Jurkat, Clone E6-1 (cell line): ENCODE measurements at regions not wholly inside any gene's neighbourhood (a gene's known extent, or its start where the extent isn't known, plus 50 kb on each side); places are given as distances from the start of the nearest gene placed in this dataset.

Experiments
- DNase-seq: peaks from one replicate; pipeline ENCODE4 v3.0.0-alpha.2; 2011; ENCODE audit warnings: low read depth, low spot score
- H3K4me3 ChIP-seq: 2 replicates; pipeline ENCODE4 v1.5.1; 2011; ENCODE audit warnings: mild to moderate bottlenecking, low read length, control low read depth, moderate library complexity

- no peak for DNase-seq
- no peak overlapping the region for H3K4me3 ChIP-seq
These were observed 117.5 kb upstream of the UBASH3B start for GRCh38 chr11:122538060-122538459.

GRCh38 chr11:122524898-122525297 lies 130.6 kb upstream of the UBASH3B start:
- no peak for DNase-seq
- H3K4me3 ChIP-seq: no peak overlapping the region

GRCh38 chr11:122523846-122524805 lies 131.4 kb upstream of the UBASH3B start:
- H3K4me3 ChIP-seq: no peak overlapping the region
- no peak for DNase-seq

GRCh38 chr11:122521626-122522025 lies 133.9 kb upstream of the UBASH3B start:
- H3K4me3 ChIP-seq: no peak overlapping the region

GRCh38 chr11:122517403-122518379 lies 137.8 kb upstream of the UBASH3B start:
- no peak overlapping the region for H3K4me3 ChIP-seq
- no peak for DNase-seq

More at GRCh38 chr11:122521626-122522025, 133.9 kb upstream of the UBASH3B start:
- DNase-seq: no peak

GRCh38 chr11:122516686-122517085 lies 138.8 kb upstream of the UBASH3B start:
- H3K4me3 ChIP-seq: no peak overlapping the region
- DNase-seq: no peak

- H3K4me3 ChIP-seq: no peak overlapping the region
- DNase-seq: no peak
These were observed 141.5 kb upstream of the UBASH3B start for GRCh38 chr11:122513997-122514396.

- H3K4me3 ChIP-seq: no peak overlapping the region
- no peak for DNase-seq
These were observed 142.2 kb upstream of the UBASH3B start for GRCh38 chr11:122513328-122513727.

- no peak overlapping the region for H3K4me3 ChIP-seq
- DNase-seq: no peak
These were observed 142.8 kb upstream of the UBASH3B start for GRCh38 chr11:122512688-122513087.

- no peak for DNase-seq
- H3K4me3 ChIP-seq: no peak overlapping the region
These were observed 145.6 kb upstream of the UBASH3B start for GRCh38 chr11:122509899-122510298.

- H3K4me3 ChIP-seq: no peak overlapping the region
- DNase-seq: no peak
These were observed 146.4 kb upstream of the UBASH3B start for GRCh38 chr11:122509091-122509490.

GRCh38 chr11:122505304-122506006 lies 150.1 kb upstream of the UBASH3B start:
- DNase-seq: peak; percentile 24
- no peak overlapping the region for H3K4me3 ChIP-seq

GRCh38 chr11:122494221-122494620 lies 161.3 kb upstream of the UBASH3B start:
- no peak overlapping the region for H3K4me3 ChIP-seq
- no peak for DNase-seq

GRCh38 chr11:122491509-122491908 lies 164.0 kb upstream of the UBASH3B start:
- no peak overlapping the region for H3K4me3 ChIP-seq
- DNase-seq: peak; percentile 18

- no peak for DNase-seq
- no peak overlapping the region for H3K4me3 ChIP-seq
These were observed 166.4 kb upstream of the UBASH3B start for GRCh38 chr11:122488892-122489706.

- H3K4me3 ChIP-seq: no peak overlapping the region
- DNase-seq: no peak
These were observed 167.9 kb upstream of the UBASH3B start for GRCh38 chr11:122487669-122488068.

GRCh38 chr11:122486793-122487495 lies 168.6 kb upstream of the UBASH3B start:
- peak; percentile 7 for DNase-seq
- no peak overlapping the region for H3K4me3 ChIP-seq

- H3K4me3 ChIP-seq: no peak overlapping the region
- no peak for DNase-seq
These were observed 176.5 kb upstream of the UBASH3B start for GRCh38 chr11:122478986-122479385.
